ENCODE measurements at regions not wholly inside any gene's neighbourhood (a gene's known extent, or its start where the extent isn't known, plus 50 kb on each side); places are given as distances from the start of the nearest gene placed in this dataset.

DNA sequence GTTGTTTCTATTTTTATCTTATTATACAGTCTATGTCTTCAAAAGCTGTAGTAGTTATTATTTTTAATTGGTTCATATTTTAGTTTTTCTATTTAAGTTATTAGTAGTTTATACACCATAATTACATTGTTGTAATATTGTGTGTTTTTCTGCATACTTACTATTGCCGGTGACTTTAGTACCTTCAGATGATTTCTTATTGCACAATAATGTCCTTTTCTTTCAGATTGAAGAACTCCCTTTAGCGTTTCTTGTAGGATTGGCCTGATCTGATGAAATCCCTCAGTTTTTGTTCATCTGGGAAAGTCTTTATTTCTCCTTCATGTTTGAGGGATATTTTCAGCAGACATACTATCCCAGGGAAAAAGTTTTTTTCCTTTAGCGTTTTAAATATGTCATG, 74.3 kb upstream of the CREB5 start:
- TF ChIP-seq FOXK2 (IDR thresholded peaks at IDR 0.05): no peak
- no peak for TF ChIP-seq ZNF384 (IDR thresholded peaks at IDR 0.05)
- TF ChIP-seq SP1 (IDR thresholded peaks at IDR 0.05): no peak
- TF ChIP-seq ELF4 (IDR thresholded peaks at IDR 0.05): no peak
- TF ChIP-seq HDGF (IDR thresholded peaks at IDR 0.05; ENCODE audit: borderline replicate concordance): no peak
